SK-N-SH treated with all-trans-retinoic acid at 6 μM for 48 hours (cell line): ENCODE measurements at regions not wholly inside any gene's neighbourhood (a gene's known extent, or its start where the extent isn't known, plus 50 kb on each side); places are given as distances from the start of the nearest gene placed in this dataset.

Experiments
- ARNTL ChIP-seq: fragments of 450-650 bp; formaldehyde crosslinking; IDR thresholded peaks from 2 replicates; pipeline ENCODE4 v1.5.0; 2020; ENCODE audit warnings: low read depth, mild to moderate bottlenecking, moderate library complexity, borderline replicate concordance
- CREB5 ChIP-seq: fragments of 250-450 bp; sonication (Bioruptor Pico); IDR thresholded peaks from 2 replicates; pipeline ENCODE4 v1.5.1; 2020; ENCODE audit warnings: low read depth, mild to moderate bottlenecking, moderate library complexity
- CSDC2 ChIP-seq: fragments of 250-450 bp; sonication (Bioruptor Pico); IDR thresholded peaks from 2 replicates; pipeline ENCODE4 v1.5.0; 2020; ENCODE audit warnings: mild to moderate bottlenecking, moderate library complexity
- ISL1 ChIP-seq: fragments of 250-450 bp; sonication (Bioruptor Pico); IDR thresholded peaks from 2 replicates; pipeline ENCODE4 v2.1.2; 2022; ENCODE audit warnings: mild to moderate bottlenecking, moderate library complexity
- PATZ1 ChIP-seq: fragments of 250-450 bp; sonication (Bioruptor Pico); IDR thresholded peaks from 2 replicates; pipeline ENCODE4 v1.8.0; 2020; ENCODE audit warnings: mild to moderate bottlenecking, moderate library complexity, borderline replicate concordance
- RARB ChIP-seq: fragments of 250-450 bp; sonication (Bioruptor Pico); IDR thresholded peaks from 2 replicates; pipeline ENCODE4 v1.8.0; 2021; ENCODE audit warnings: mild to moderate bottlenecking, moderate library complexity
- SNAI2 ChIP-seq: fragments of 250-450 bp; sonication (Bioruptor Pico); IDR thresholded peaks from 2 replicates; pipeline ENCODE4 v1.5.0; 2020; ENCODE audit warnings: mild to moderate bottlenecking, moderate library complexity
- ZFP3 ChIP-seq: fragments of 250-450 bp; sonication (Bioruptor Pico); IDR thresholded peaks from 2 replicates; pipeline ENCODE4 v1.5.0; 2020; ENCODE audit warnings: mild to moderate bottlenecking, moderate library complexity
- ZNF565 ChIP-seq: fragments of 450-650 bp; formaldehyde crosslinking; conservative IDR thresholded peaks from 2 replicates; pipeline ENCODE4 v1.5.0; 2020; ENCODE audit warnings: low read depth, mild to moderate bottlenecking, moderate library complexity

- no peak for TF ChIP-seq RARB (CRISPR knock-in tag)
- TF ChIP-seq ZNF565 (CRISPR knock-in tag) = no peak
- TF ChIP-seq ISL1 = no peak
- TF ChIP-seq SNAI2 (CRISPR knock-in tag) = no peak
- no peak for TF ChIP-seq CREB5 (CRISPR knock-in tag)
- TF ChIP-seq PATZ1 (CRISPR knock-in tag) = no peak
- no peak for TF ChIP-seq ZFP3 (CRISPR knock-in tag)
- no peak for TF ChIP-seq ARNTL (CRISPR knock-in tag)
- no peak for TF ChIP-seq CSDC2 (CRISPR knock-in tag)
These were observed 181.2 kb upstream of the FOXQ1 start for GRCh38 chr6:1130709-1131108.
